ENCODE measurements at regions not wholly inside any gene's neighbourhood (a gene's known extent, or its start where the extent isn't known, plus 50 kb on each side); places are given as distances from the start of the nearest gene placed in this dataset.

GRCh38 chr5:57705769-57706168, 223.2 kb upstream of the ACTBL2 start:
- TF ChIP-seq CTCF (IDR thresholded peaks at IDR 0.05; ENCODE audit: insufficient read depth, low read depth, low read length) (no peak), EZH2 (IDR thresholded peaks at IDR 0.05; ENCODE audit: insufficient read depth, low read length) (no peak)
